ENCODE measurements at regions not wholly inside any gene's neighbourhood (a gene's known extent, or its start where the extent isn't known, plus 50 kb on each side); places are given as distances from the start of the nearest gene placed in this dataset.
"Not testable (repeated sequence)": the region's sequence is repeated elsewhere in the genome, so short reads cannot be mapped to it uniquely, and the experiment has no call there.

- no peak for DNase-seq (ENCODE audit: low spot score)
Observed at GRCh38 chr7:145464287-145464686, 628.4 kb upstream of the TPK1 start.

GRCh38 chr7:145462463-145462862, 626.6 kb upstream of the TPK1 start:
- DNase-seq (ENCODE audit: low spot score), result no peak

GRCh38 chr7:145434811-145435210, 599.0 kb upstream of the TPK1 start:
- DNase-seq (ENCODE audit: low spot score), result no peak

- no peak for DNase-seq (ENCODE audit: low spot score)
Observed at GRCh38 chr7:145431834-145432233, 596.0 kb upstream of the TPK1 start.

- not testable (repeated sequence) for DNase-seq (ENCODE audit: low spot score)
Observed at GRCh38 chr7:145418481-145418880, 582.6 kb upstream of the TPK1 start.

- DNase-seq (ENCODE audit: low spot score), result no peak
Observed at GRCh38 chr7:145411066-145411465, 575.2 kb upstream of the TPK1 start.

GRCh38 chr7:145398758-145399157, 562.9 kb upstream of the TPK1 start:
- no peak for DNase-seq (ENCODE audit: low spot score)

GRCh38 chr7:145394126-145394525, 558.3 kb upstream of the TPK1 start:
- no peak for DNase-seq (ENCODE audit: low spot score)

- DNase-seq (ENCODE audit: low spot score), result no peak
Observed at GRCh38 chr7:145382762-145383161, 546.9 kb upstream of the TPK1 start.

GRCh38 chr7:145378197-145378596, 542.3 kb upstream of the TPK1 start:
- DNase-seq (ENCODE audit: low spot score), result no peak

GRCh38 chr7:145360511-145361100, 524.8 kb upstream of the TPK1 start:
- DNase-seq (ENCODE audit: low spot score), result no peak

- no peak for DNase-seq (ENCODE audit: low spot score)
Observed at GRCh38 chr7:145350334-145350733, 514.5 kb upstream of the TPK1 start.

GRCh38 chr7:145349452-145349851, 513.6 kb upstream of the TPK1 start:
- not testable (repeated sequence) for DNase-seq (ENCODE audit: low spot score)

GRCh38 chr7:145347271-145347670, 511.4 kb upstream of the TPK1 start:
- DNase-seq (ENCODE audit: low spot score), result no peak

GRCh38 chr7:145339319-145339718, 503.5 kb upstream of the TPK1 start:
- DNase-seq (ENCODE audit: low spot score), result no peak

- DNase-seq (ENCODE audit: low spot score), result no peak
Observed at GRCh38 chr7:145331522-145331921, 495.7 kb upstream of the TPK1 start.

GRCh38 chr7:145331076-145331475, 495.2 kb upstream of the TPK1 start:
- DNase-seq (ENCODE audit: low spot score), result no peak

- DNase-seq (ENCODE audit: low spot score), result no peak
Observed at GRCh38 chr7:145327646-145328045, 491.8 kb upstream of the TPK1 start.

- DNase-seq (ENCODE audit: low spot score), result no peak
Observed at GRCh38 chr7:145324081-145324480, 488.2 kb upstream of the TPK1 start.

- no peak for DNase-seq (ENCODE audit: low spot score)
Observed at GRCh38 chr7:145313551-145313950, 477.7 kb upstream of the TPK1 start.

- no peak for DNase-seq (ENCODE audit: low spot score)
Observed at GRCh38 chr7:145293754-145294153, 457.9 kb upstream of the TPK1 start.

- DNase-seq (ENCODE audit: low spot score), result no peak
Observed at GRCh38 chr7:145293228-145293701, 457.4 kb upstream of the TPK1 start.

GRCh38 chr7:145289384-145289783, 453.5 kb upstream of the TPK1 start:
- no peak for DNase-seq (ENCODE audit: low spot score)

GRCh38 chr7:145276118-145276517, 440.3 kb upstream of the TPK1 start:
- DNase-seq (ENCODE audit: low spot score), result no peak
